ENCODE measurements at regions not wholly inside any gene's neighbourhood (a gene's known extent, or its start where the extent isn't known, plus 50 kb on each side); places are given as distances from the start of the nearest gene placed in this dataset.

- TF ChIP-seq MAX (IDR thresholded peaks at IDR 0.05; ENCODE audit: low read depth, low read length) (no peak), CTCF (IDR thresholded peaks at IDR 0.05; ENCODE audit: low read depth, low read length) (no peak)
- no peak overlapping the region for H3K4me3 ChIP-seq (ENCODE audit: low read depth, low read length)
- DNase-seq (ENCODE audit: low read depth) = no peak
Observed at GRCh38 chr16:35180970-35181369, 1721.6 kb downstream of the TP53TG3F start.

- no peak for DNase-seq (ENCODE audit: low read depth)
- TF ChIP-seq MYC (IDR thresholded peaks at IDR 0.05; ENCODE audit: low read depth, low read length) = no peak
- TF ChIP-seq CTCF (IDR thresholded peaks at IDR 0.05; ENCODE audit: low read depth, low read length) = no peak
- no peak for TF ChIP-seq MAX (IDR thresholded peaks at IDR 0.05; ENCODE audit: low read depth, low read length)
- TF ChIP-seq POLR2A (IDR thresholded peaks at IDR 0.05; ENCODE audit: extremely low read depth, insufficient read length) = no peak
- H3K4me3 ChIP-seq (ENCODE audit: low read depth, low read length) = no peak overlapping the region
Observed at GRCh38 chr16:35181422-35182030, 1722.1 kb downstream of the TP53TG3F start.

GRCh38 chr16:35182043-35182677, 1722.7 kb downstream of the TP53TG3F start:
- TF ChIP-seq CTCF (IDR thresholded peaks at IDR 0.05; ENCODE audit: low read depth, low read length) = no peak
- no peak for TF ChIP-seq MYC (IDR thresholded peaks at IDR 0.05; ENCODE audit: low read depth, low read length)
- no peak for TF ChIP-seq POLR2A (IDR thresholded peaks at IDR 0.05; ENCODE audit: extremely low read depth, insufficient read length)
- TF ChIP-seq MAX (IDR thresholded peaks at IDR 0.05; ENCODE audit: low read depth, low read length) = no peak
- H3K4me3 ChIP-seq (ENCODE audit: low read depth, low read length) = no peak overlapping the region
- DNase-seq (ENCODE audit: low read depth) = no peak

- DNase-seq (ENCODE audit: low read depth) = no peak
- no peak overlapping the region for H3K4me3 ChIP-seq (ENCODE audit: low read depth, low read length)
- TF ChIP-seq CTCF (IDR thresholded peaks at IDR 0.05; ENCODE audit: low read depth, low read length) (no peak), POLR2A (IDR thresholded peaks at IDR 0.05; ENCODE audit: extremely low read depth, insufficient read length) (no peak)
Observed at GRCh38 chr16:35182943-35183550, 1723.6 kb downstream of the TP53TG3F start.

- DNase-seq (ENCODE audit: low read depth) = no peak
- TF ChIP-seq CTCF (IDR thresholded peaks at IDR 0.05; ENCODE audit: low read depth, low read length) (no peak), MAX (IDR thresholded peaks at IDR 0.05; ENCODE audit: low read depth, low read length) (no peak), POLR2A (IDR thresholded peaks at IDR 0.05; ENCODE audit: extremely low read depth, insufficient read length) (no peak), MYC (IDR thresholded peaks at IDR 0.05; ENCODE audit: low read depth, low read length) (no peak)
- H3K4me3 ChIP-seq (ENCODE audit: low read depth, low read length) = no peak overlapping the region
Observed at GRCh38 chr16:35184356-35184870, 1725.0 kb downstream of the TP53TG3F start.

Data from NB4 (cell line).